ENCODE measurements at regions not wholly inside any gene's neighbourhood (a gene's known extent, or its start where the extent isn't known, plus 50 kb on each side); places are given as distances from the start of the nearest gene placed in this dataset.
A peak's percentile ranks its signal among the peaks of the same experiment; 100 is the strongest.

DNA sequence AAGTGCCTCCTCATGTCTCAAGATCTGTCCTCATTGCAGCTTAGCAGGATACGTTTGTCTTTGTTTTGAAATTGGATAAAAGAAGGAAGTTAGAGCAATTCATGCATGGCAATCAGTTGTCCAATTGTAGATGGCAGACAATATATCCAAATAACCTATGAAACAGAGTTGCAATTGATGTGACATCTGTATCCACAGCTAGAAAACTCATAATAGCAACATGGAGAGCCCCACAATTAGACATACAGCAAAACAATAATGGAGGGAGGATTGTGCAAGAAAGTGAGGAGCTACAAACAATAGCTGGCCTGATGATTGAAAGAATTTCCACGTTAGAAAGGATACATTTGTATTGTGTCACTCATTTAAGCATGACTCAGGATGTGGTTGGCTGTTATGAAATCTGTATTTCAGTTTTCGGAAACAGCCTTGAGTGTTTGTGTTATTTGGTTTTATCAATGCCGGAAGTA is 132.0 kb downstream of the FAM174A start:
- Histone ChIP-seq H4K20me1 (ENCODE audit: low read depth) (no peaks in the 10 kb centered on the region), H3K4me3 (no peak overlapping the region), H3K9ac (no peak overlapping the region), H3K27me3 (no peaks in the 10 kb centered on the region), H3F3A (ENCODE audit: low read depth) (no peaks in the 10 kb centered on the region), H3K4me2 (no peak overlapping the region), H3K27ac (no peak overlapping the region), H3K79me2 (ENCODE audit: low read depth) (no peaks in the 10 kb centered on the region), H3K4me1 (peaks cover 4% of the 10 kb centered on the region), H2AFZ (replicated peaks) (peak overlapping the region; percentile 22), H3K36me3 (no peaks in the 10 kb centered on the region), H3K9me3 (ENCODE audit: low read depth) (no peaks in the 10 kb centered on the region)
- H3K4me1 Mint-ChIP-seq, result no peaks in the 10 kb centered on the region
- no peaks in the 10 kb centered on the region for H3K27me3 Mint-ChIP-seq (ENCODE audit: insufficient read depth, low read depth)
- H3K27ac Mint-ChIP-seq, result no peak overlapping the region
- H3K36me3 Mint-ChIP-seq, result no peaks in the 10 kb centered on the region
- H3K4me3 Mint-ChIP-seq, result no peak overlapping the region
- DNase-seq (ENCODE audit: low spot score), result no peak
- TF ChIP-seq EZH2 (IDR thresholded peaks at IDR 0.05) (no peak), EZH2phosphoT487 (IDR thresholded peaks at IDR 0.05) (no peak), CTCF (IDR thresholded peaks at IDR 0.05) (no peak)
- H3K9me3 Mint-ChIP-seq, result peaks cover 2% of the 10 kb centered on the region

DNA sequence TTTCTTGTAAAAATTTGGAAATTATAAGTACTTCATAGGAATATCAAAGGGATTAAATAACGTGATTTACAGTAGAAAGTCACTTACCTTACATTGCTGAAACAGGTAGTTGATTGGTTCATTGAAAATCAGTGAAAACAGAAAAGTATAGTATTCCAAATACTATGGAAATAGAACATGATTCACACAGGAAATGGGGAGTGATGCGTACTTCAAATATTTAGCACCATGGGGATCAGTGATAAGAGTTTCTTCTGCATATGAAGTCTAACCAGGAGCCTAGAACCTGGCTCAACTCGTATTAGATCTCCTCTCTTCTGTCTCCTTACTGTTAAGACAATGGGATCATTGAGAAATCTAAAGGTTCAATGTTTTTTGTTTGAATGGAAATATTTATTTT is 133.3 kb downstream of the FAM174A start:
- DNase-seq (ENCODE audit: low spot score), result no peak
- Mint-ChIP-seq H3K27ac (no peak overlapping the region), H3K36me3 (no peaks in the 10 kb centered on the region), H3K27me3 (ENCODE audit: insufficient read depth, low read depth) (peaks cover 2% of the 10 kb centered on the region), H3K4me1 (no peaks in the 10 kb centered on the region), H3K4me3 (no peak overlapping the region), H3K9me3 (peaks cover 4% of the 10 kb centered on the region)
- H3K9ac ChIP-seq, result no peak overlapping the region
- H3K4me1 ChIP-seq, result peaks cover 4% of the 10 kb centered on the region
- H3K36me3 ChIP-seq, result no peaks in the 10 kb centered on the region
- no peak overlapping the region for H3K4me2 ChIP-seq
- no peak overlapping the region for H3K4me3 ChIP-seq
- H3K27ac ChIP-seq, result no peak overlapping the region
- H4K20me1 ChIP-seq (ENCODE audit: low read depth), result no peaks in the 10 kb centered on the region
- no peaks in the 10 kb centered on the region for H3K79me2 ChIP-seq (ENCODE audit: low read depth)
- H3F3A ChIP-seq (ENCODE audit: low read depth), result no peaks in the 10 kb centered on the region
- no peaks in the 10 kb centered on the region for H3K9me3 ChIP-seq (ENCODE audit: low read depth)
- no peaks in the 10 kb centered on the region for H3K27me3 ChIP-seq
- H2AFZ ChIP-seq (replicated peaks), result no peak overlapping the region
- TF ChIP-seq EZH2 (IDR thresholded peaks at IDR 0.05), result no peak
- no peak for TF ChIP-seq EZH2phosphoT487 (IDR thresholded peaks at IDR 0.05)
- TF ChIP-seq CTCF (IDR thresholded peaks at IDR 0.05), result no peak

GRCh38 chr5:100676817-100677631 is 141.8 kb downstream of the FAM174A start:
- H3K27me3 Mint-ChIP-seq (ENCODE audit: insufficient read depth, low read depth), result peaks cover 2% of the 10 kb centered on the region
- Histone ChIP-seq H3K9me3 (ENCODE audit: low read depth) (no peaks in the 10 kb centered on the region), H3K9ac (no peak overlapping the region), H3F3A (ENCODE audit: low read depth) (no peaks in the 10 kb centered on the region), H4K20me1 (ENCODE audit: low read depth) (no peaks in the 10 kb centered on the region), H2AFZ (replicated peaks) (no peak overlapping the region), H3K4me2 (no peak overlapping the region), H3K27ac (no peak overlapping the region), H3K36me3 (no peaks in the 10 kb centered on the region), H3K27me3 (no peaks in the 10 kb centered on the region), H3K4me1 (no peaks in the 10 kb centered on the region), H3K79me2 (ENCODE audit: low read depth) (no peaks in the 10 kb centered on the region), H3K4me3 (no peak overlapping the region)
- TF ChIP-seq CTCF (IDR thresholded peaks at IDR 0.05) (no peak), EZH2 (IDR thresholded peaks at IDR 0.05) (no peak), EZH2phosphoT487 (IDR thresholded peaks at IDR 0.05) (no peak)
- H3K36me3 Mint-ChIP-seq, result no peaks in the 10 kb centered on the region
- no peaks in the 10 kb centered on the region for H3K4me1 Mint-ChIP-seq
- peaks cover 2% of the 10 kb centered on the region for H3K9me3 Mint-ChIP-seq
- DNase-seq (ENCODE audit: low spot score), result no peak
- no peak overlapping the region for H3K27ac Mint-ChIP-seq
- no peak overlapping the region for H3K4me3 Mint-ChIP-seq

Data from neural progenitor cell (in vitro differentiated cells).